RCC 7860 (cell line): ENCODE measurements at regions not wholly inside any gene's neighbourhood (a gene's known extent, or its start where the extent isn't known, plus 50 kb on each side); places are given as distances from the start of the nearest gene placed in this dataset.
"Not testable (repeated sequence)": the region's sequence is repeated elsewhere in the genome, so short reads cannot be mapped to it uniquely, and the experiment has no call there.

Experiments used
- DNase-seq: peaks from one replicate; pipeline ENCODE4 v3.0.0-alpha.2; 2015; ENCODE audit warnings: low spot score
- FAIRE-seq: peaks from 2 replicates; lab custom pipeline; 2012; peaks lifted over from hg19 to GRCh38; lab: Jason Lieb, UNC

DNA sequence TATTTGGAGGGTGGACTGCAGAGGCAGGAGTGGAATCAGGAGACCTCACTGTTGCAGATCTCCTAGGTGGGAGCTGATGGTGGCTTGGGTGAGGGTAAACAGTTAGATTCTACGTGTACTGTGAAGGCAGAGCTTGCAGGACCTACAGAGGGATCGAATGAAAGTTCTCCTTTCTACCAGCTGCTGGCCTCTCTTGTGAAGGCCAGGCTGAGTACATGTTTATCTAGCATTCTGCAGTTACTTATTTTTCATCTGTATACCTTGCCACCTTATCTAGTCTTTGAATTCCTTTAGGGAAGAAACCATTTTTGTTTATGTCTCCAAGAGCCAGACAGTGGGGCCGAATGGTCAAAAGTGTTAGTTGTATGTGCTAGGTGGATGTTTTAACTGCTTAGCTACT is 57.6 kb downstream of the PTTG1 start:
- DNase-seq (no peak), FAIRE-seq (no peak)

- DNase-seq (peak; percentile 83), FAIRE-seq (peak; percentile 89)
These were observed 58.3 kb downstream of the PTTG1 start for GRCh38 chr5:160479926-160480325.

DNA sequence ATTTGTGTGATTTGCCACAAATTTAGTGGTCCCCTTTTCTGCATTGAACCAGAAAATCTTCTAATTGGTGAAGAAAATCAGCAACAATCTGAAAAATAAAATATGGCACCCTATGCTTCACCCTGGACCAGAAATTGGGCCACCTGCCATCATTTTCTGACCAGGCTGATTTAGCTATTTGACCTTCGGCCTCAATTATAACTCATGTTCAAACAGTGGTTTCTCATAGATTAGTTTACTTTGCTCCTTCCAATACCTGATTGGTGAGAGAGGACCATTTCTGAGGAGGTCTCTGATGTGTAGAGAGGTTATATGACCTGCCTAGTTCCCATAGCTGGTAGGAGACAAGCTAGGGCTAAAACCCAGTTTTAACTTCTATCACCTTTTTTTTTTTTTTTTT is 59.0 kb downstream of the PTTG1 start:
- FAIRE-seq (no peak), DNase-seq (no peak)

- DNase-seq (no peak), FAIRE-seq (no peak)
These were observed 63.0 kb downstream of the PTTG1 start for GRCh38 chr5:160484678-160485077.

- FAIRE-seq (no peak), DNase-seq (no peak)
These were observed 63.8 kb downstream of the PTTG1 start for GRCh38 chr5:160485364-160485969.

DNA sequence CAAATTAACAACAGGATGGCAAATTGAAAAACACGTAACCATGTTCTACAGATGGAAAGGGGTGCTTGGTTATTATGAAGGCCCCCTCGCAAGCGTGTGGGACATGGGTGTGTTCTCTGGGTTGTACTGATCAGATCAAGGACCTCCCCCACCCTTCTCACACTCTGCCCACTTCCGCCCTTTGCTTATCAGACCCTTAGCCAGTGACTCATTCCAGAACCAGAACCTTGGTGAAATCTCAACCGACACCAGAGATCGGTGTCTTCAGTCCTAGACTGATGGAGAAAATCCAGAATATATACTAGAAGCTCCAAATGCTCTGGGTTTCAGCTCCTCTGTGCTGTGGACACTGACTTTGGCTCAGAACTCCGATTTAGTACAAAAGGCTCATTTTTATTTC is 64.9 kb downstream of the PTTG1 start:
- FAIRE-seq (no peak), DNase-seq (no peak)

DNA sequence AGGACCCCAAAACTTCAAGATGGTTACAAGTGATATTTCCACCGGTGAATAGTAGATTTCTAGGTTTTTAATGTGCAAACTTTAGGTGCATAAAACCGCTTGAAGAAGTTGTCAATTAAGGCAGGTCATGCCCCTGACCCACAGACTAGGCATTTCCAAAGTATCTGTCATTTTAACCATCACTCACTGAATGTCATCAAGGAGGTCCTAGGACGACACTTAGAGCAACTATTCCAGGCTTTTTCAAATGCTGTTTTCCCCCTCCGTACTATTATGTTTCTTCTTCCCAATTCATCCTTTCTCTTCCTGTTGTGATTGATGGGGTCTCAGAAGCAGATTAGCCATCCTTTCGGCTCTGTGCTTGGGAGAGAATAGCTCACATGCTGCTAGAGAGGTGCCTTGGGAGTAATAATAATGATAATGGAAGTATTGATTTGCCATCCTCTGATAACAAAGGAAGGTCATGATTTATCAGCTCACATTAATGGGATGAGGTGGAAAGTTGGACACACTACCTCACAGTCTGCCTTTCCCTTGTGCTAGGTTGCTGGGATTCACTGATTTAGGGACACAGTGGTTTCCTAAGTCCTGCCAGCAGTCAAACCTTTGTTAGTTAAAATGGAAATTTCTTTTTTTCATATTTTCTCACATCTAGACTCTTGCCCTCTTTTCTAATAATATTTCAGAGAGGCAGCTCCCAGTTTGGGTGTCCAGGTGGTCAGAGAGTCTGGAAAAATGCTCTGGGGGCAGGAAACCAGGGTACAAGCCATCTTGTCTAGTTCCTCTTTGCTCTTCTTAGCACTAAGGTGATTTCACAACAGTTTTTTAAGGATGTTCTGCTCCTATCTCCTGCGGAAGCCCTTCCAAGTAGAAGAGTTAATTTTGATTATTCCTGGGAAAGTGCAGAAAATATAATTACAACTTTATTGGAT is 67.0 kb downstream of the PTTG1 start:
- no peak for FAIRE-seq
- no peak for DNase-seq

DNA sequence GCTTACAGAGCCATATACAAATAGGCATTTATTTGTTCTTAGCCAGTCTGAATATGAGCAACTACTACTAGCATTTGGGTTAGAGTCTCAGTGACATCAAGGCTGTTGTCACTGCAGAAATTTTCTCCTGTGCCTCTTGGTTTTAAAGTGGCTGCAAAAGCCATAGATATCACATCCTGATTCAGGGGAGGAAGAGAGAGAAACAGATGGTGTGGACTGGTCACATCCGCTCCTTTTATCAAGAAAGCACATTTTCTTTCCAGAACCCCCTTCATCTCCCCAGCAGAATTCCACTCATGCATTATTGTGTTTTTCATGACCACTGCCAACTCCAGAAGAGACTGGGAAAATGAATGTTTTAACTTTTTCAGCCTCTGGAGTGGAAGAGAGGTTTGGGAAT is 69.8 kb downstream of the PTTG1 start:
- FAIRE-seq (no peak), DNase-seq (no peak)

DNA sequence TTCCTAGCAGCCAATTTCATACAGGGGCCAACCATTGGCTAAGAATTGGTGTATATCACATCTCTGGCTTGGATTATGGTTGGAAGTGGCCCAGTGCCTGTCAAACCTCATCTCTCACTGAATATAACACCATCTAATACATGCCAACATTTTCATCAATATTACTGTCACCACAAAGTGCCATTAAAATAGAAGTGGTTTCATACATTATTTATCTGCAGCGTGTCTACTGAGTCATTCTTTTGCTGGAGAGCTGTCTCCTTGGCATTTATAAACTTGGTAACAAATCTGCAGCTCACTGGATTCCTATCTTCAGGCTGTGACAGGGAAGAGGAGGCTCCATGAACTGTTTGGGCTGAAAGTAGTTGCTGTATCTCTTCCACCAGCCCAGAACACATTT is 70.9 kb downstream of the PTTG1 start:
- no peak for DNase-seq
- FAIRE-seq = no peak

DNA sequence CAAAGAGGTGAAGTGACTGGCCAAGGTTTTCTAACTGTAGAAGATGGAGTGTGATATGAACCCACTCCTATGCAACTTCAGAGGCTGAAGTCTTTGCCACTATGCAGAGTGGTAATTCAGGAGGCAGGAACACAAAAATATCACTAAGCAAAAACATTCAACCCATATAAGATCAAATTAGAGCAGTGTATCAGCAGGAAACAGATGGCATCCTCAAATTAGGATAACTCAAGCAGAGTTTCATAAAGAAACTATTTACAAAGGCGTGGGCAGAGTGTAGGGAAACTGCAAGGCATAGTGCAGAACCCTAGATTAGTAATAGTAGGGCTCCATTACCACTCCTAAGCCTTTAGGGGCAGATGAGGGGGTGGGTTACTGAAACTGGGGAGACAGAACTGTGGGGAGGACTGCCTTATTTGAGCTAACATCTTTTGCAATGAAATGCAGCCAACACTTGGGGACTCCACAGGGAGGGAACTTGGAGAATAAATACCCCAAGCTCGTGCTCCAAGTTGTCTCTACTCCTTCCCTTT is 72.2 kb downstream of the PTTG1 start:
- FAIRE-seq = no peak
- no peak for DNase-seq

GRCh38 chr5:160494451-160494850 is 72.8 kb downstream of the PTTG1 start:
- FAIRE-seq (no peak), DNase-seq (no peak)

- no peak for FAIRE-seq
- no peak for DNase-seq
These were observed 74.7 kb downstream of the PTTG1 start for GRCh38 chr5:160496334-160496733.

- FAIRE-seq (no peak), DNase-seq (peak; percentile 37)
These were observed 75.1 kb downstream of the PTTG1 start for GRCh38 chr5:160496784-160497183.

DNA sequence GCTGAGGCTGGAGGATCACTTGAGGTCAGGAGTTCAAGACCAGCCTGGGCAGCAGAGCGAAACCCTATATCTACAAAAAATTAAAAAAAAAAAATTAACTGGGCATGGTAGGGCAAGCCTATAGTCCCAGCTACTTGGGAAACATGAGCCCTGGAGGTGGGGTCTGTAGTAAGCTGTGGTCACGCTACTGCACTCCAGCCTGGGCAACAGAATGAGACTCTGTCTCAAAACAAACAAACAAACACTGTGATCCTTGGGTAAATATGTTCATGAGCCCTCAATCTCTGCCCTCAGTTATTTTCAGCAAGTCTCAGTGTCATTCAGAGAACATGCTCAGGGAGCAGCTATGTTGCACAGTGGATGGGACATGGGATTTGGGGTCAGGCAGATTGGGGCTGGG is 76.2 kb downstream of the PTTG1 start:
- DNase-seq (no peak), FAIRE-seq (no peak)

DNA sequence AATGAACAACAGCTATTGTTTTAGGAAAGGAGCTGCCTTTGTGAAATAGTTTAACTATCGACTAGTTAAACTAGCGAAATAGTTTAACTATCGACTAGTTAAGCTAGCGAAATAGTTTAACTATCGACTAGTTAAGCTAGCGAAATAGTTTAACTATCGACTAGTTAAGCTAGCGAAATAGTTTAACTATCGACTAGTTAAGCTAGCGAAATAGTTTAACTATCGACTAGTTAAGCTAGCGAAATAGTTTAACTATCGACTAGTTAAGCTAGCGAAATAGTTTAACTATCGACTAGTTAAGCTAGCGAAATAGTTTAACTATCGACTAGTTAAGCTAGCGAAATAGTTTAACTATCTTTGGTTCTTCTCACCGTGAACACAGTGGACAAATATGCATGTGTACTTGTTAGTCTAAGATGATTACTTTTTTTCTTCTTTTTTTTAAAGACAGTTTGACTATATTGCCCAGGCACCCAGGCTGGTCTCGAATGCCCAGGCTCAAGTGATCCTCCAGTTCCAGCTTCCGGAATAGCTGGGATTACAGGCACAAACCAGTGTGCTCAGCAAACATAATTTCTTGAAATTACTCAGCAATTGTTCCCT is 76.9 kb downstream of the PTTG1 start:
- not testable (repeated sequence) for FAIRE-seq, DNase-seq

- DNase-seq (no peak), FAIRE-seq (no peak)
These were observed 79.4 kb downstream of the PTTG1 start for GRCh38 chr5:160500786-160501779.

DNA sequence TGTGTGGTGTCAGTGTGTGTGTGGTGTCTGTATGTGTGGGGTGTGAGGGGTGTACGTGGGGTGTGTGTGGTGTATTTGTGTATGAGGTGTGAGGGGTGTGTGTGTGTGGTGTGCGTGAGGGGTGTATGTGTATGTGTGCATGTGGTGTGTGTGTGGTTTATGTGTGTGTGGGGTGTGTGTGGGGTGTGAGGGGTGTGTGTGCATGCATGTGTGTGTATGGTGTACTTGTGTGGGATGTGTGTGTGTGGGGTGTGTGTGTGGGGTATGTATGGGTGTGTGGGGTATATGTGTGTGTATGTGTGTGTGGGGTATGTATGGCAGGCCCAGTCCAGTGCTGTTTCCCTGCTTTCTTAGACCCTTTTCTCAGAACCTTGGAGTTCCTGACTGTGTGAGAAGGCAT is 83.3 kb downstream of the PTTG1 start:
- DNase-seq = no peak
- no peak for FAIRE-seq

GRCh38 chr5:160506006-160507004 is 84.7 kb downstream of the PTTG1 start:
- FAIRE-seq (no peak), DNase-seq (no peak)

DNA sequence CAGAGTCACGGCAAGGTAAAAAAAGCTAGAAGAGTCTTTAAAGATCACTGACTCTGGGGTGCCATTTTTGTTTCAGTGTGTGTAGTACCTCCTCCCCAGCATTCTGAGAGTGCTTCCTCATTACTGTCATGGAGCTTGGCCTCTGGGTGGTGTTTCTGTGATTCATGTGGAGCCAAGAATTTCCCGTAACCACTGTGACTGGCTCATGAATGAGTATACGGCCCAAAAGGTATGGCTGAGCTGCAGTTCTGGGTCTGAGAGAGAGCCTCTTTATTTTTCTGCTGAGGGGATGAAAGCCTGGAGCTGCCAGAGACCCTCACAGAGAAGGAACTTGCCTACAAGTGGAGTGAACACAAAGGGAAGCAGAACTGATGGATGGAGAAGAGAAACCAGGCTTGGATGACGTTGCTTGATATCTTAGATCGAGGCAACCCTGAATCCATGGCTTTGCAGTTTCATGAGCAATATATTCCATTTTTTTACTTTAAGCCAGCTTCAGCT is 85.6 kb downstream of the PTTG1 start:
- FAIRE-seq = no peak
- peak; percentile 51 for DNase-seq
